GM18858 (cell line): ENCODE measurements at regions not wholly inside any gene's neighbourhood (a gene's known extent, or its start where the extent isn't known, plus 50 kb on each side); places are given as distances from the start of the nearest gene placed in this dataset.

Experiments
- ATAC-seq: cut with Tn5 transposase; IDR thresholded peaks from one replicate; pipeline ENCODE4 v1.9.1; 2021; ENCODE audit not compliant: unreplicated experiment

- ATAC-seq = no peak
Measured at GRCh38 chr12:98372340-98373024, 142.9 kb upstream of the TMPO start.

- ATAC-seq = no peak
Measured at GRCh38 chr12:98373025-98373554, 142.3 kb upstream of the TMPO start.

- ATAC-seq = no peak
Measured at GRCh38 chr12:98374007-98374406, 141.4 kb upstream of the TMPO start.

GRCh38 chr12:98379106-98379505 is 136.3 kb upstream of the TMPO start:
- no peak for ATAC-seq

GRCh38 chr12:98385641-98386040 is 129.7 kb upstream of the TMPO start:
- no peak for ATAC-seq

GRCh38 chr12:98387444-98387843 is 127.9 kb upstream of the TMPO start:
- ATAC-seq = no peak

- no peak for ATAC-seq
Measured at GRCh38 chr12:98388126-98388525, 127.3 kb upstream of the TMPO start.

- no peak for ATAC-seq
Measured at GRCh38 chr12:98389593-98389992, 125.8 kb upstream of the TMPO start.

GRCh38 chr12:98397323-98398105 is 117.9 kb upstream of the TMPO start:
- peak; percentile 85 for ATAC-seq

GRCh38 chr12:98399532-98399931 is 115.9 kb upstream of the TMPO start:
- peak; percentile 32 for ATAC-seq

- no peak for ATAC-seq
Measured at GRCh38 chr12:98401427-98401826, 114.0 kb upstream of the TMPO start.

GRCh38 chr12:98402091-98402490 is 113.3 kb upstream of the TMPO start:
- ATAC-seq = no peak

- ATAC-seq = no peak
Measured at GRCh38 chr12:98402671-98403070, 112.7 kb upstream of the TMPO start.

GRCh38 chr12:98403385-98403784 is 112.0 kb upstream of the TMPO start:
- ATAC-seq = no peak

- ATAC-seq = no peak
Measured at GRCh38 chr12:98403936-98404335, 111.5 kb upstream of the TMPO start.

GRCh38 chr12:98405805-98406366 is 109.5 kb upstream of the TMPO start:
- ATAC-seq = no peak

GRCh38 chr12:98406378-98406777 is 109.0 kb upstream of the TMPO start:
- ATAC-seq = no peak

GRCh38 chr12:98408681-98409080 is 106.7 kb upstream of the TMPO start:
- no peak for ATAC-seq

GRCh38 chr12:98409548-98409947 is 105.8 kb upstream of the TMPO start:
- ATAC-seq = no peak

- no peak for ATAC-seq
Measured at GRCh38 chr12:98410356-98410755, 105.0 kb upstream of the TMPO start.

GRCh38 chr12:98416845-98417244 is 98.5 kb upstream of the TMPO start:
- ATAC-seq = no peak

- no peak for ATAC-seq
Measured at GRCh38 chr12:98417266-98417665, 98.1 kb upstream of the TMPO start.
